IMR-90 (cell line): ENCODE measurements at regions not wholly inside any gene's neighbourhood (a gene's known extent, or its start where the extent isn't known, plus 50 kb on each side); places are given as distances from the start of the nearest gene placed in this dataset.

Experiments used
- ATAC-seq: fragments of 200-7000 bp; cut with Tn5 transposase; 2 replicates; pipeline ENCODE4 v1.9.1; 2020; ENCODE audit warnings: low read depth, mild to moderate bottlenecking, moderate library complexity
- BruUV-seq: library from RNA; stranded (reverse); fragments of 400-500 nt; replicated peaks from 2 replicates; lab custom pipeline; 2021; lab: Mats Ljungman, UMichigan
- CTCF ChIA-PET: fragments of 300-600 bp; formaldehyde crosslinking; extraction: SDS; loops from one replicate; lab custom pipeline; 2021; ENCODE audit warnings: antibody characterized with exemption; lab: Yijun Ruan, JAX
- POLR2A ChIA-PET: fragments of 300-600 bp; sonication (Branson Sonifier 250); formaldehyde crosslinking; loops from one replicate; lab custom pipeline; 2022; ENCODE audit warnings: antibody characterized with exemption; ENCODE audit not compliant: unreplicated experiment; lab: Charles Lee
- DNase-seq: peaks from one replicate; pipeline ENCODE4 v3.0.0; 2013
- H2AFZ ChIP-seq: replicated peaks from 2 replicates; pipeline ENCODE3; 2013; ENCODE audit warnings: low read length, mild to moderate bottlenecking; ENCODE audit not compliant: poor library complexity
- H2AK5ac ChIP-seq: 2 replicates; pipeline ENCODE4 v1.6.1; 2013; ENCODE audit warnings: low read depth, low read length, inconsistent platforms
- H2AK9ac ChIP-seq: replicated peaks from 2 replicates; pipeline ENCODE3; 2013; ENCODE audit warnings: mild to moderate bottlenecking, low read depth, low read length, moderate library complexity; ENCODE audit not compliant: poor library complexity
- H2BK120ac ChIP-seq: 2 replicates; pipeline ENCODE4 v1.6.1; 2013; ENCODE audit warnings: low read depth, low read length, inconsistent platforms
- H2BK15ac ChIP-seq: 3 replicates; pipeline ENCODE4 v1.6.1; 2013; ENCODE audit warnings: low read depth, low read length, inconsistent platforms
- H2BK20ac ChIP-seq: 2 replicates; pipeline ENCODE4 v1.6.1; 2013; ENCODE audit warnings: low read depth, mild to moderate bottlenecking, inconsistent platforms, low read length, moderate library complexity
- H2BK5ac ChIP-seq: 2 replicates; pipeline ENCODE4 v1.6.1; 2013; ENCODE audit warnings: mild to moderate bottlenecking, low read depth, low read length, inconsistent platforms; ENCODE audit not compliant: poor library complexity, severe bottlenecking
- H3K14ac ChIP-seq: replicated peaks from 2 replicates; pipeline ENCODE4 v1.6.1; 2013; ENCODE audit warnings: low read depth, low read length, inconsistent platforms
- H3K18ac ChIP-seq: 2 replicates; pipeline ENCODE4 v1.6.1; 2013; ENCODE audit warnings: low read depth, low read length, control low read depth
- H3K23ac ChIP-seq: 2 replicates; pipeline ENCODE4 v1.6.1; 2013; ENCODE audit warnings: low read depth, low read length, inconsistent platforms
- H3K27ac ChIP-seq: 2 replicates; pipeline ENCODE4 v1.5.1; 2013; ENCODE audit warnings: mild to moderate bottlenecking, control low read depth, low read length; ENCODE audit not compliant: insufficient read depth
- H3K27me3 ChIP-seq: 2 replicates; pipeline ENCODE4 v1.6.1; 2013; ENCODE audit warnings: low read length; ENCODE audit not compliant: control insufficient read depth, insufficient read depth
- H3K36me3 ChIP-seq: 2 replicates; pipeline ENCODE4 v1.6.1; 2013; ENCODE audit warnings: low read length, mixed read lengths; ENCODE audit not compliant: control insufficient read depth, insufficient read depth
- H3K4ac ChIP-seq: 2 replicates; pipeline ENCODE4 v1.6.1; 2013; ENCODE audit warnings: low read depth, low read length, inconsistent platforms
- H3K4me1 ChIP-seq: 2 replicates; pipeline ENCODE4 v1.6.1; 2013; ENCODE audit warnings: low read length, mixed read lengths; ENCODE audit not compliant: control insufficient read depth, insufficient read depth
- H3K4me2 ChIP-seq: 2 replicates; pipeline ENCODE4 v1.6.1; 2013; ENCODE audit warnings: low read depth, mild to moderate bottlenecking, control low read depth, low read length, moderate library complexity
- H3K4me3 ChIP-seq: 2 replicates; pipeline ENCODE4 v1.5.1; 2013; ENCODE audit warnings: low read depth, mild to moderate bottlenecking, control low read depth, low read length, moderate library complexity; ENCODE audit not compliant: insufficient read depth
- H3K56ac ChIP-seq: 2 replicates; pipeline ENCODE4 v1.6.1; 2013; ENCODE audit warnings: low read length, inconsistent platforms; ENCODE audit not compliant: insufficient read depth; ENCODE audit errors: extremely low read depth
- H3K79me1 ChIP-seq, 2 experiments: 2 replicates each; pipeline ENCODE4 v1.6.1; 2013; ENCODE audit warnings: low read length in 2 of 2, inconsistent platforms in 1 of 2, low read depth in 1 of 2
- H3K9ac ChIP-seq: 2 replicates; pipeline ENCODE4 v1.6.1; 2013; ENCODE audit warnings: low read depth, low read length, control low read depth
- H3K9me1 ChIP-seq: 2 replicates; pipeline ENCODE4 v1.6.1; 2013; ENCODE audit warnings: low read length, inconsistent platforms; ENCODE audit not compliant: insufficient read depth
- H3K9me3 ChIP-seq: 2 replicates; pipeline ENCODE4 v1.6.1; 2013; ENCODE audit warnings: low read length; ENCODE audit not compliant: control insufficient read depth, insufficient read depth
- H4K20me1 ChIP-seq: 2 replicates; pipeline ENCODE4 v1.6.1; 2013; ENCODE audit warnings: low read length, inconsistent platforms; ENCODE audit not compliant: insufficient read depth
- H4K5ac ChIP-seq: 2 replicates; pipeline ENCODE4 v1.6.1; 2013; ENCODE audit warnings: mild to moderate bottlenecking, low read depth, low read length, control low read depth
- H4K8ac ChIP-seq, 2 experiments: 2 replicates each; pipeline ENCODE4 v1.6.1; 2013; ENCODE audit warnings: low read depth in 2 of 2, low read length in 2 of 2, control low read depth in 1 of 2, inconsistent platforms in 1 of 2
- H4K91ac ChIP-seq: 2 replicates; pipeline ENCODE4 v1.6.1; 2013; ENCODE audit warnings: low read depth, low read length, inconsistent platforms; ENCODE audit not compliant: insufficient read depth
- WGBS, 2 experiments: methylation state at CpG; one replicate each; pipeline versions ENCODE4 v1.1.5 to v1.1.7; 2013; ENCODE audit warnings: missing lambda C conversion rate in 2 of 2; ENCODE audit not compliant: insufficient read length in 1 of 2; ENCODE audit errors: extremely low coverage in 2 of 2; 5-methylcytosine and 5-hydroxymethylcytosine counted together
- dilution Hi-C: fragments of 300-500 bp; cut with HindIII; formaldehyde crosslinking; loops from one replicate; pipeline ENCODE4 v1.14.3; 2018; ENCODE audit warnings: low sequenced_read_pairs; ENCODE audit not compliant: unreplicated experiment
- in situ Hi-C: fragments of 300-500 bp; cut with MboI; formaldehyde crosslinking; loops from 3 replicates; pipeline ENCODE4 v1.14.3; 2019; ENCODE audit warnings: low sequenced_read_pairs, inconsistent platforms, mixed read lengths
- intact Hi-C: fragments of 100-400 bp; cut with micrococcal nuclease; formaldehyde crosslinking; loops from 2 replicates; pipeline ENCODE4 v1.10.0; 2022
- TF ChIP-seq, protein P1 (sequence below): fragments of 150-350 bp; IDR thresholded peaks from 2 replicates; pipeline ENCODE4 v1.6.1; 2016; ENCODE audit warnings: low read depth, mild to moderate bottlenecking, low read length, moderate library complexity, borderline replicate concordance

DNA sequence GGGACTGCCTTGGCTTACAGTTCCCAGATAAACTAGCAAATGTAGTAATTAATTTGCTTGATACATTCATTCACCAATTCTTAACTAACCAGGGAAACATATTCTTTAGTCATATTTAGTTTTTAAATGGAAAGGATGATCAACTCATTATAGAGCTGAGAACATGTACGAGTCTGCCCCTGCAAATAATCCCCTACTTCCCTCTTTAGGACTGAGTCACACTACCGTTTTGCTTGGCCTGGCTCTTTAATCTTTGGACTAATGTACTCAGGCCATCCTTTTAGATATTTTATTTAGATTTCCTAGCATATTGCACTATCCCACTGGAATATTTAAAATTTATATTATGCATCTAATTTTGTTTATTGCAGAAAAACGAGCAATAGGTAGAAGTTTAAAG, 105.5 kb upstream of the LCORL start:
- Histone ChIP-seq H4K20me1 (no peaks in the 10 kb centered on the region), H3K27me3 (no peaks in the 10 kb centered on the region), H3K36me3 (no peaks in the 10 kb centered on the region), H2AK5ac (no peak overlapping the region), H3K56ac (no peak overlapping the region), H4K8ac (no peak overlapping the region), H3K9me3 (no peaks in the 10 kb centered on the region), H3K9me1 (no peaks in the 10 kb centered on the region), H3K4ac (no peak overlapping the region), H2AK9ac (no peak overlapping the region), H2BK120ac (no peak overlapping the region), H3K27ac (no peak overlapping the region), H3K23ac (no peak overlapping the region), H3K4me1 (no peaks in the 10 kb centered on the region), H2AFZ (no peak overlapping the region), H3K4me3 (no peak overlapping the region), H3K14ac (no peak overlapping the region), H4K5ac (no peak overlapping the region), H3K4me2 (no peak overlapping the region), H3K18ac (no peak overlapping the region), H2BK5ac (no peak overlapping the region), H2BK15ac (no peak overlapping the region), H4K91ac (no peak overlapping the region), H3K9ac (no peak overlapping the region), H2BK20ac (no peak overlapping the region), H3K79me1 (no peaks in the 10 kb centered on the region)
- ChIA-PET POLR2A (no interaction called here), CTCF (no interaction called here)
- intact Hi-C loops: no loop called here
- no CpG with 5 or more reads among the region's 3 CpGs for WGBS, 2 experiments
- no TSS peak for BruUV-seq
- no peak for ATAC-seq
- in situ Hi-C loops: no loop called here
- dilution Hi-C loops: no loop called here
- TF ChIP-seq, protein P1, sequence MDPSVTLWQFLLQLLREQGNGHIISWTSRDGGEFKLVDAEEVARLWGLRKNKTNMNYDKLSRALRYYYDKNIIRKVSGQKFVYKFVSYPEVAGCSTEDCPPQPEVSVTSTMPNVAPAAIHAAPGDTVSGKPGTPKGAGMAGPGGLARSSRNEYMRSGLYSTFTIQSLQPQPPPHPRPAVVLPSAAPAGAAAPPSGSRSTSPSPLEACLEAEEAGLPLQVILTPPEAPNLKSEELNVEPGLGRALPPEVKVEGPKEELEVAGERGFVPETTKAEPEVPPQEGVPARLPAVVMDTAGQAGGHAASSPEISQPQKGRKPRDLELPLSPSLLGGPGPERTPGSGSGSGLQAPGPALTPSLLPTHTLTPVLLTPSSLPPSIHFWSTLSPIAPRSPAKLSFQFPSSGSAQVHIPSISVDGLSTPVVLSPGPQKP: no peak
- no peak for DNase-seq
